ENCODE measurements at regions not wholly inside any gene's neighbourhood (a gene's known extent, or its start where the extent isn't known, plus 50 kb on each side); places are given as distances from the start of the nearest gene placed in this dataset.

- TF ChIP-seq GATA2 (IDR thresholded peaks at IDR 0.05; ENCODE audit: low read depth, low read length) = no peak
- no peak for TF ChIP-seq GATA3 (IDR thresholded peaks at IDR 0.05; ENCODE audit: low read depth, low read length)
Observed at GRCh38 chr7:79984210-79984609, 150.4 kb upstream of the GNAI1 start.

GRCh38 chr7:79982141-79982770 is 152.4 kb upstream of the GNAI1 start:
- TF ChIP-seq GATA2 (IDR thresholded peaks at IDR 0.05; ENCODE audit: low read depth, low read length) (peak; percentile 9; the same call in 1 of the 2 replicates), GATA3 (IDR thresholded peaks at IDR 0.05; ENCODE audit: low read depth, low read length) (peak; percentile 49; the same call in 1 of the 2 replicates)

- no peak for TF ChIP-seq GATA2 (IDR thresholded peaks at IDR 0.05; ENCODE audit: low read depth, low read length)
- TF ChIP-seq GATA3 (IDR thresholded peaks at IDR 0.05; ENCODE audit: low read depth, low read length) = no peak
Observed at GRCh38 chr7:79980376-79980775, 154.3 kb upstream of the GNAI1 start.

GRCh38 chr7:79979437-79979836 is 155.2 kb upstream of the GNAI1 start:
- no peak for TF ChIP-seq GATA2 (IDR thresholded peaks at IDR 0.05; ENCODE audit: low read depth, low read length)
- TF ChIP-seq GATA3 (IDR thresholded peaks at IDR 0.05; ENCODE audit: low read depth, low read length) = no peak

GRCh38 chr7:79977481-79977880 is 157.2 kb upstream of the GNAI1 start:
- no peak for TF ChIP-seq GATA3 (IDR thresholded peaks at IDR 0.05; ENCODE audit: low read depth, low read length)
- TF ChIP-seq GATA2 (IDR thresholded peaks at IDR 0.05; ENCODE audit: low read depth, low read length) = no peak

- TF ChIP-seq GATA3 (IDR thresholded peaks at IDR 0.05; ENCODE audit: low read depth, low read length) = no peak
- no peak for TF ChIP-seq GATA2 (IDR thresholded peaks at IDR 0.05; ENCODE audit: low read depth, low read length)
Observed at GRCh38 chr7:79973455-79973854, 161.2 kb upstream of the GNAI1 start.

- TF ChIP-seq GATA2 (IDR thresholded peaks at IDR 0.05; ENCODE audit: low read depth, low read length) (no peak), GATA3 (IDR thresholded peaks at IDR 0.05; ENCODE audit: low read depth, low read length) (no peak)
Observed at GRCh38 chr7:79971058-79971457, 163.6 kb upstream of the GNAI1 start.

GRCh38 chr7:79968894-79969293 is 165.7 kb upstream of the GNAI1 start:
- TF ChIP-seq GATA2 (IDR thresholded peaks at IDR 0.05; ENCODE audit: low read depth, low read length) (no peak), GATA3 (IDR thresholded peaks at IDR 0.05; ENCODE audit: low read depth, low read length) (no peak)

GRCh38 chr7:79968077-79968648 is 166.5 kb upstream of the GNAI1 start:
- TF ChIP-seq GATA2 (IDR thresholded peaks at IDR 0.05; ENCODE audit: low read depth, low read length) (no peak), GATA3 (IDR thresholded peaks at IDR 0.05; ENCODE audit: low read depth, low read length) (no peak)

GRCh38 chr7:79965946-79966345 is 168.7 kb upstream of the GNAI1 start:
- TF ChIP-seq GATA2 (IDR thresholded peaks at IDR 0.05; ENCODE audit: low read depth, low read length) = no peak
- TF ChIP-seq GATA3 (IDR thresholded peaks at IDR 0.05; ENCODE audit: low read depth, low read length) = no peak

GRCh38 chr7:79964463-79964862 is 170.2 kb upstream of the GNAI1 start:
- TF ChIP-seq GATA3 (IDR thresholded peaks at IDR 0.05; ENCODE audit: low read depth, low read length) (no peak), GATA2 (IDR thresholded peaks at IDR 0.05; ENCODE audit: low read depth, low read length) (no peak)

GRCh38 chr7:79953130-79953529 is 181.5 kb upstream of the GNAI1 start:
- TF ChIP-seq GATA3 (IDR thresholded peaks at IDR 0.05; ENCODE audit: low read depth, low read length) = no peak
- TF ChIP-seq GATA2 (IDR thresholded peaks at IDR 0.05; ENCODE audit: low read depth, low read length) = no peak

GRCh38 chr7:79952399-79952798 is 182.2 kb upstream of the GNAI1 start:
- TF ChIP-seq GATA2 (IDR thresholded peaks at IDR 0.05; ENCODE audit: low read depth, low read length) = no peak
- no peak for TF ChIP-seq GATA3 (IDR thresholded peaks at IDR 0.05; ENCODE audit: low read depth, low read length)

- TF ChIP-seq GATA2 (IDR thresholded peaks at IDR 0.05; ENCODE audit: low read depth, low read length) (no peak), GATA3 (IDR thresholded peaks at IDR 0.05; ENCODE audit: low read depth, low read length) (0 out of 2 replicates have a peak, but pooled peaks have one; percentile 9)
Observed at GRCh38 chr7:79951415-79951814, 183.2 kb upstream of the GNAI1 start.

GRCh38 chr7:79949778-79950177 is 184.9 kb upstream of the GNAI1 start:
- no peak for TF ChIP-seq GATA2 (IDR thresholded peaks at IDR 0.05; ENCODE audit: low read depth, low read length)
- no peak for TF ChIP-seq GATA3 (IDR thresholded peaks at IDR 0.05; ENCODE audit: low read depth, low read length)

Measured in SH-SY5Y (cell line).